Gastroesophageal sphincter (tissue), 3 donors: ENCODE measurements at regions not wholly inside any gene's neighbourhood (a gene's known extent, or its start where the extent isn't known, plus 50 kb on each side); places are given as distances from the start of the nearest gene placed in this dataset.

Experiments
- CTCF ChIP-seq, 4 experiments: fragments of 200-600 bp in 2 of 4; fragments of 450-650 bp in 2 of 4; sonication (generic) in 1 of 4; IDR thresholded peaks; one replicate each; pipeline ENCODE4 v1.5.1; 2017 to 2019; ENCODE audit warnings: antibody characterized with exemption in 4 of 4, mild to moderate bottlenecking in 2 of 4, moderate library complexity in 2 of 4
- POLR2A ChIP-seq, 2 donors: fragments of 450-650 bp; IDR thresholded peaks; one replicate each; pipeline ENCODE4 v1.6.1; 2017; ENCODE audit warnings: antibody characterized with exemption in 2 of 2, mild to moderate bottlenecking in 2 of 2, moderate library complexity in 1 of 2
- POLR2AphosphoS5 ChIP-seq: sonication (generic); formaldehyde crosslinking; IDR thresholded peaks from one replicate; pipeline ENCODE4 v1.6.1; 2017; ENCODE audit warnings: antibody characterized with exemption

GRCh38 chr18:1777843-1778242 is 793.5 kb downstream of the METTL4 start:
- TF ChIP-seq POLR2A (IDR thresholded peaks at IDR 0.05) (no peak), CTCF (IDR thresholded peaks at IDR 0.05) (no peak), POLR2AphosphoS5 (no peak)
